Common myeloid progenitor, CD34-positive (primary cell): ENCODE measurements at regions not wholly inside any gene's neighbourhood (a gene's known extent, or its start where the extent isn't known, plus 50 kb on each side); places are given as distances from the start of the nearest gene placed in this dataset.
A peak's percentile ranks its signal among the peaks of the same experiment; 100 is the strongest.

Experiments
- CTCF ChIA-PET: fragments of 350-600 bp; sonication (Branson Sonifier 250); formaldehyde crosslinking; loops from one replicate; lab custom pipeline; 2021; ENCODE audit warnings: antibody characterized with exemption; lab: Charles Lee
- POLR2A ChIA-PET: fragments of 350-600 bp; sonication (Branson Sonifier 250); formaldehyde crosslinking; loops from one replicate; lab custom pipeline; 2021; ENCODE audit warnings: antibody characterized with exemption; lab: Charles Lee
- DNase-seq, 3 donors: peaks; one replicate each; pipeline versions ENCODE4 v3.0.0 to v3.0.0-alpha.2; 2013
- H3K27ac ChIP-seq, 2 experiments: 1 replicate in 1 of 2; 2 replicates in 1 of 2; pipeline ENCODE4 v1.7.0; 2013; ENCODE audit warnings: inconsistent platforms in 2 of 2, low read length in 2 of 2, mild to moderate bottlenecking in 2 of 2, low read depth in 1 of 2, moderate library complexity in 1 of 2; ENCODE audit not compliant: severe bottlenecking in 2 of 2, insufficient read depth in 1 of 2, poor library complexity in 1 of 2
- H3K27me3 ChIP-seq, 5 experiments: replicated peaks in 2 of 5; 1 replicate in 3 of 5; 2 replicates in 2 of 5; pipeline versions ENCODE4 v1.6.1 to v1.7.0; 2013; ENCODE audit warnings: low read length in 4 of 5, mild to moderate bottlenecking in 2 of 5, moderate library complexity in 2 of 5, inconsistent platforms in 1 of 5; ENCODE audit not compliant: insufficient read depth in 5 of 5, control insufficient read depth in 4 of 5
- H3K36me3 ChIP-seq, 4 experiments: 1 replicate in 2 of 4; 2 replicates in 2 of 4; pipeline versions ENCODE4 v1.6.1 to v1.7.0; 2013; ENCODE audit warnings: low read length in 3 of 4, control low read depth in 1 of 4, mild to moderate bottlenecking in 1 of 4; ENCODE audit not compliant: control insufficient read depth in 4 of 4, insufficient read depth in 4 of 4
- H3K4me1 ChIP-seq, 4 experiments: 1 replicate in 3 of 4; 2 replicates in 1 of 4; pipeline versions ENCODE4 v1.6.1 to v1.7.1; 2013; ENCODE audit warnings: low read length in 3 of 4, mild to moderate bottlenecking in 3 of 4, control low read depth in 1 of 4, inconsistent platforms in 1 of 4, moderate library complexity in 1 of 4; ENCODE audit not compliant: control insufficient read depth in 4 of 4, insufficient read depth in 4 of 4; ENCODE audit errors: control extremely low read depth in 1 of 4
- H3K4me3 ChIP-seq, 7 experiments: 1 replicate in 4 of 7; 2 replicates in 3 of 7; pipeline versions ENCODE4 v1.5.1 to v1.7.0; 2013; ENCODE audit warnings: mild to moderate bottlenecking in 7 of 7, low read length in 6 of 7, moderate library complexity in 6 of 7, inconsistent platforms in 2 of 7, low read depth in 2 of 7, control low read depth in 1 of 7; ENCODE audit not compliant: insufficient read depth in 4 of 7, control insufficient read depth in 1 of 7; ENCODE audit errors: extremely low read depth in 1 of 7
- H3K9me3 ChIP-seq, 5 experiments: 1 replicate in 4 of 5; 2 replicates in 1 of 5; pipeline versions ENCODE4 v1.6.1 to v1.7.1; 2013; ENCODE audit warnings: low read length in 4 of 5, mild to moderate bottlenecking in 2 of 5, inconsistent platforms in 1 of 5, low read depth in 1 of 5, moderate library complexity in 1 of 5; ENCODE audit not compliant: control insufficient read depth in 4 of 5, insufficient read depth in 2 of 5; ENCODE audit errors: control extremely low read depth in 1 of 5
- WGBS: methylation state at CpG from one replicate; pipeline ENCODE4 v1.1.5; 2013; ENCODE audit not compliant: insufficient coverage; 5-methylcytosine and 5-hydroxymethylcytosine counted together

DNA sequence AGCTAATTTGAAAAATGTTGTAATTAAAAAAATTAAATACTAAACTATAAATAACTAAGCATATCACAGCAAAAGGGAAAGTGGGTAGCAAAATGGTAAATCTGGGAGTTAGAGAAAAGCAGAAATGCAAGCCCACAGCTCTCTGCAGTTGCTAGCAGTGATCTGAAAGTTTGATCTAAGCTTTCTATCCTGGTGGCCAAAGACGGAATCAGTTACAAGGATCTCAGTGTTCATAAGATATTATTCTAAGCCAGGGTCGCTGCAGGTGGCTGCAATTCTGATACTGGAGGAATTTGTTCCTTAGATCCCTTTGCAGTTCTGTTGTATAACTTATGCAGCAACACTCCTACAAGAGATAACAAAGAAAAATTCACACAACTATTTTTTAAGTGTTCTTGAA, 363.7 kb downstream of the SETD4 start:
- H3K27ac ChIP-seq: no peak overlapping the region
- WGBS: 65% methylated on average over 2 of the region's 2 CpGs
- no peaks in the 10 kb centered on the region for H3K9me3 ChIP-seq
- CTCF ChIA-PET: no interaction called here
- H3K4me3 ChIP-seq: no peak overlapping the region
- H3K27me3 ChIP-seq: peaks cover 0 to 3% (median 0%) of the 10 kb centered on the region in 5 experiments
- peaks cover 2 to 13% (median 10%) of the 10 kb centered on the region in 4 experiments for H3K4me1 ChIP-seq
- H3K36me3 ChIP-seq: no peaks in the 10 kb centered on the region
- DNase-seq: peak in 2 of 3 donors; percentile 40 to 43
- POLR2A ChIA-PET: interaction anchor here (0.6 kb wide), 1 partner anchor 17 kb away, joined by 3 read pairs; no protein-coding TSS in a partner anchor

DNA sequence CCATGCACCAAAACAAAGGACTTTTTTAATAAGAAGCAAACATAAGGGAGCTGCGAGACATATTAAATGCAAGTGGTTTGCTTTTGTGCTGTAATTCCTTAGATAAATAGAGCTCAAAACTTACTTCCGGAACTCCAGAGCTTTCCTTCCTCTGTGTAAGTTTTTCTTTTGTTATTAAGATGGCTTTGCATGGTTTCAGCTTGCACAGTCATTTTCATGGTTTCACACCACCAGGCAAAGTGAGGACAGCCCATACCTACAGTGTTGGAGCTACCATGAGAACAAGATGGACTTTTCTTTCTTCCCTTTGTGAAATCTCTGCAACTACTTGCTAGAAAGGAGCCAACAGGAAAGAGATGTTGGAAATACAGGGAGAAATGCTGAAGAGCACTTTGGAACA, 368.0 kb downstream of the SETD4 start:
- Histone ChIP-seq H3K27ac (no peak overlapping the region), H3K4me3 (no peak overlapping the region), H3K27me3 (peaks cover 0 to 6% (median 2%) of the 10 kb centered on the region in 5 experiments), H3K36me3 (no peaks in the 10 kb centered on the region), H3K9me3 (no peaks in the 10 kb centered on the region), H3K4me1 (peaks cover 1 to 4% (median 4%) of the 10 kb centered on the region in 4 experiments)
- CTCF ChIA-PET: no interaction called here
- 100% methylated on average over 1 of the region's 2 CpGs for WGBS
- DNase-seq: no peak
- POLR2A ChIA-PET: no interaction called here

DNA sequence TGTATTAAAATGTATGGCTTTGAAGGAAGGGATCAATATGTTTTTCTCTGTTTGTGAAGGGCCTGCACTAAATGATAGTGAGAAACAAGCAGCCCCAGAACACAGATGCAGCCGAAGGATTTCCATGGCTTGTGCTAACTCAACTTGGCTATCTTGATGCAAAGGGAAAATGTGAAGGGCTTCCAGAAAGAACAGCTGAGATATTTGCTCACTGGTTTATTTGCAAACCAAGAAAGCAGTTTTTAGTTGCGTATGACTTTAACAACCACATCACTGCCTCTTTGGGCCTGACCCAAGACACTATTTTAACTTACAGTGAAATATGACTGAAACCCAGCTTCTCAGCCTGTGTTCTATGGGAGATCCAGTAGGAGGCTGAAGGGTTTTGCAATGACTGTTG, 369.9 kb downstream of the SETD4 start:
- WGBS: 94% methylated on average over 2 of the region's 2 CpGs
- H3K27me3 ChIP-seq: peaks cover 0 to 7% (median 2%) of the 10 kb centered on the region in 5 experiments

DNA sequence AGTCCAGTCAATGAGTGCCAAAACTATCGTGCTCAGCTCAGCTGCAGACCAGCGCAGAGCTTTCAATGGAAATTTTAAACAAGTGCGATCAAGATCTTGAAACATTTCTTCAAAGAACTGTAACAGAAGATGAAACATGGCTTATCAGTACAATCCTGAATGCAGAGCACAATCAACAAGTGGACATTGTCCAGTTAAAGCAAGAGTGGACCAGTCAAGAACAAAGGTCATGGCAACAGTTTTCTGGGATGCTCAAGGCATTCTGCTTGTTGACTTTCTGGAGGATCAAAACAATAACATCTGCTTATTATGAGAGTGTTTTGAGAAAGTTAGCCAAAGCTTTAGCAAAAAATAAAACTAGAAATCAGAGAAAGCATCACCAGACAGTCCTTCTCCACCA, 374.2 kb downstream of the SETD4 start:
- Histone ChIP-seq H3K9me3 (no peaks in the 10 kb centered on the region), H3K27ac (no peak overlapping the region), H3K4me1 (no peaks in the 10 kb centered on the region), H3K27me3 (peaks cover 0 to 7% (median 1%) of the 10 kb centered on the region in 5 experiments), H3K36me3 (no peaks in the 10 kb centered on the region), H3K4me3 (no peak overlapping the region)
- DNase-seq: no peak
- 33% methylated on average over 3 of the region's 3 CpGs for WGBS
- POLR2A ChIA-PET: no interaction called here
- CTCF ChIA-PET: no interaction called here

More for the DNA sequence above, 369.9 kb downstream of the SETD4 start:
- no peaks in the 10 kb centered on the region for H3K36me3 ChIP-seq
- H3K9me3 ChIP-seq: no peaks in the 10 kb centered on the region
- ChIA-PET POLR2A (no interaction called here), CTCF (no interaction called here)
- H3K27ac ChIP-seq: no peak overlapping the region
- H3K4me1 ChIP-seq: no peaks in the 10 kb centered on the region
- no peak overlapping the region for H3K4me3 ChIP-seq
- no peak for DNase-seq

DNA sequence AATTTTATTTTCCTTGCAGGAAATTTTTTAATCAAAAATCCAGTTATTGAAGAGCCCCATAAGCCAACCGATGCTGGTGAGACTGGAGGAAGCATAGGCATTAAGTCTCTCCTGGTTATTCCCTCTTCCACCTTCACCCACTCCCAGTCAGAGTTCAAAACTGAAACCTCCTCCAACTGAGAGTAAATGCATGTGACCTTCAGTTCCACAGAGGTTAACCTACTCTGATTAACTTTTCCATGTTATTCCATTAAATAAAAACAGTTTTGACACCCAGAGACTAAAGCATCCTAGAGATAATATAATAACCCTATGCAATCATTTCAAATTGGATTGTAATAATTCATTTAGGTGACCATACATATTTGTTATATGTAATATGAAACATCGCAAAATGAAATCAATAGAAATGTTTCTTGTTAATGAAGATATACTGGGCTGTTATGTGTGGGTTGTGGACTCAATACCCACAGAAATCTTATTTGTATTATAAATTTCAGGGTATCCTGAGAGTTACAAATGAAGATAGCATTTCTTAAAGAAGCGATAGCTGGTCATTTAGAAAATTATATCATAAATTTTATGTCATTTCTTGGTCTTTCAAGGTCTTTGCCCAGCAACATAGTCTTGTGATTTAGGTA, 376.5 kb downstream of the SETD4 start:
- no peaks in the 10 kb centered on the region for H3K36me3 ChIP-seq
- no peaks in the 10 kb centered on the region for H3K4me1 ChIP-seq
- WGBS: 100% methylated on average over 1 of the region's 3 CpGs
- H3K27ac ChIP-seq: no peak overlapping the region
- ChIA-PET POLR2A (no interaction called here), CTCF (no interaction called here)
- peaks cover 0 to 7% (median 2%) of the 10 kb centered on the region in 5 experiments for H3K27me3 ChIP-seq
- DNase-seq: no peak
- H3K9me3 ChIP-seq: no peaks in the 10 kb centered on the region
- H3K4me3 ChIP-seq: no peak overlapping the region

DNA sequence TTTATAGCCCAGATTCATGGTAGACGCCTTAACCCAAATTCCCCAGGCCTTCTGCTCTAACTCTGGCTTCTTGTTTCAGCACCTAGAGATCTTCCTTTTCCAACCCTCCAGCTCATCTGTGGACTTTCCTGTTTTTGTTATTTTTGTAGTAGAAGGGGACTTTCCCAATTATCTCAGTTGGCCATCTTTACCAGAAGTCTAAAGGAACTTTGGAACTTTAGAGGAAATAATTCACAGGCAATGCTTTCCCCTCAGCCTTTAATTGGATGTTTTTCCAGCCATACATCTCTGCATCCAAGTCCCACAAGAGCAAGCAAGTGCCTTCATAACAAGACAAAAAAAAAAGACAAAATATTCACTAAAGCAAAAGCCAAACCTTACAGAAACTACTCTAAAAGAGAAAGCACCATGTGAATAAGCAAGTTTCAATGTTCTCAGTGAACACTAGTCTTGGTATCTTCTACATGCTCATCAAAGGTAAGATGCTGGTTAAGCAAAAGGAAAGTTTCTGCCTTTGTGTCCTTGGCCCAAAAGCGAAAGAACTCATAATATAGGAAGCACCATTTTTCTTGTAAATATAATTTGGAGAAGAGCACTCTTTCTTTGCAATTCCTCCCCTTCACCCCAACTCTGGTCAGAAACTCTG, 377.3 kb downstream of the SETD4 start:
- H3K27me3 ChIP-seq: peaks cover 0 to 7% (median 2%) of the 10 kb centered on the region in 5 experiments
- no peak overlapping the region for H3K4me3 ChIP-seq
- ChIA-PET POLR2A (no interaction called here), CTCF (no interaction called here)
- no peaks in the 10 kb centered on the region for H3K9me3 ChIP-seq
- no peaks in the 10 kb centered on the region for H3K4me1 ChIP-seq
- H3K27ac ChIP-seq: no peak overlapping the region
- no peaks in the 10 kb centered on the region for H3K36me3 ChIP-seq
- no peak for DNase-seq
- WGBS: 100% methylated on average over 1 of the region's 2 CpGs

DNA sequence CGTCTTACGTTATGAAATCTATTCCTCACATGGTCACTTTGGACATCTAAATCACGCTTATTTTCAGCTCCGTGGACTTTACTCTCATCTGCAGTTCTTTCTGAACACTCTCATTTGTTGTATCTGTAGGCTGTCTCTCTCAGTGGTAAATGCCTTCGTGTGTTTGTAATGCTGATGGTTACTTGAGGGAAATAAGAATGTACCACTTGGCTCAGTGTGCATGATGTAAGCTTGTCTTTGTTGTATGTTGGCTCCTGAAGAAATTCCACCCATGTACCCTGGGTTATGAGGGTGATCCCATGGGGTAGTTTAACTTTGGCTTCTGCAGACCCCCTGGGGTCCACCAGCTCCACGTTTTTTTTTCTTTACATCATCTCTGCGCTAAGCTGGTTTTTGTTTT, 378.4 kb downstream of the SETD4 start:
- H3K4me3 ChIP-seq: no peak overlapping the region
- CTCF ChIA-PET: interaction anchor here (1.0 kb wide), 1 partner anchor 41 kb away, joined by 3 read pairs; no protein-coding TSS in a partner anchor
- H3K9me3 ChIP-seq: no peaks in the 10 kb centered on the region
- 97% methylated on average over 5 of the region's 7 CpGs for WGBS
- peaks cover 0 to 3% (median 1%) of the 10 kb centered on the region in 5 experiments for H3K27me3 ChIP-seq
- no peak overlapping the region for H3K27ac ChIP-seq
- no peak for DNase-seq
- no peaks in the 10 kb centered on the region for H3K4me1 ChIP-seq
- H3K36me3 ChIP-seq: no peaks in the 10 kb centered on the region
- POLR2A ChIA-PET: no interaction called here
